Posterior cingulate gyrus (tissue), 11 donors: ENCODE measurements at regions not wholly inside any gene's neighbourhood (a gene's known extent, or its start where the extent isn't known, plus 50 kb on each side); places are given as distances from the start of the nearest gene placed in this dataset.

Experiments used
- DNase-seq, 10 donors: peaks; one replicate each; pipeline versions ENCODE4 v3.0.0 to v3.0.0-alpha.2; 2020 to 2021; ENCODE audit warnings: mixed read lengths in 3 of 10
- intact Hi-C: fragments of 100-400 bp; cut with DNase I; formaldehyde crosslinking; loops from one replicate; pipeline ENCODE4 v1.15.1; 2023

DNA sequence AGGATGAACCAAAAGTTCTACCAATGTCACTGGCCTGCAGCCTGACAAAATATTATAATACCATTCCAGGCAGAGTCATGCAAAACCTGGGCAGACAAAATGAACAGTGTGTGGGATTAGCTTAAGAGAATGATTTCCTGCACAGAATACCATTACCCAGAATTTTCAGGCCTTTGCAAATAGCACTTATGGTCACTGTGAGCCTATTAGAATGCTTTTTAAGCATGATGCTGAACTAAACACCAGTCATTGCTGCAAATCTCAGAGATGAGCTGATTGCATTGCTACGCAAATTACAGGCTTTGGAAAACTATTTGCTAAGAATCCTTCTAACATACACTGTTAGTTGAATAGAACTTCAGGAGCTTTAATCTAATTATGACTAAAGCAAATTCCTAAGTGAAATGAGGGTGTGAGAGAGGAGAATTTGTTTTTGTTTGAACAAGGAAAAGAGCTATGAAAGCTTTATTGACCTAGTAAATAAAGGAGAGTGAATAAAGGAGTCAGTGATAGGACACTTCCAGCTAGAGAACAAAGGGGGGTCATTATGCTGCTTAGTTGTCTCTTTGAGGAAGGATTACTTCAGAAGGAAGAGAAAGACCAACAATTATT, 398.8 kb downstream of the HS3ST3B1 start:
- no peak for DNase-seq
- intact Hi-C loops: no loop called here

- intact Hi-C loops: no loop called here
- no peak for DNase-seq
Observed at GRCh38 chr17:14693382-14693781, 392.5 kb downstream of the HS3ST3B1 start.

- intact Hi-C loops: no loop called here
- DNase-seq: no peak
Observed at GRCh38 chr17:14690704-14691103, 389.8 kb downstream of the HS3ST3B1 start.

- intact Hi-C loops: no loop called here
- no peak for DNase-seq
Observed at GRCh38 chr17:14688134-14688533, 387.3 kb downstream of the HS3ST3B1 start.

GRCh38 chr17:14672830-14673229, 371.9 kb downstream of the HS3ST3B1 start:
- no peak for DNase-seq

DNA sequence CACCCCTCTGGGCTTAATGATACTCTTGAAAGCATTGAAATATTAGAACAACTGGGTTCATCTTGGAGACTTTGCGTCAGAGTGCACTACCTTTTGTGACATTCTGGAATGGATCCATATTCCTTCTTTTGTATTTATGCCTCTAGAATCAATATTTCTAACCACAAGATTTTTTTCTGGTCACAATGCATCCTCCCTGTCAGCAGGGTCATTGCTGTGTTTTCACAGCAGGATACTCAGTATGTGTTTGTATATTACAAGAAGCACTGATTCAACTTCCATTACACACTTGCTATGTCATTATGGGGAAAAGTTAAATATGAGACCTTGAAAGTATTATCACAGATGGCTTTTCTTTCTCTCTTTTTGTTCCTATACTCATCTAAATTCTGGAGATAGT, 370.0 kb downstream of the HS3ST3B1 start:
- intact Hi-C loops: no loop called here
- no peak for DNase-seq

More at GRCh38 chr17:14672830-14673229, 371.9 kb downstream of the HS3ST3B1 start:
- intact Hi-C loops: no loop called here

DNA sequence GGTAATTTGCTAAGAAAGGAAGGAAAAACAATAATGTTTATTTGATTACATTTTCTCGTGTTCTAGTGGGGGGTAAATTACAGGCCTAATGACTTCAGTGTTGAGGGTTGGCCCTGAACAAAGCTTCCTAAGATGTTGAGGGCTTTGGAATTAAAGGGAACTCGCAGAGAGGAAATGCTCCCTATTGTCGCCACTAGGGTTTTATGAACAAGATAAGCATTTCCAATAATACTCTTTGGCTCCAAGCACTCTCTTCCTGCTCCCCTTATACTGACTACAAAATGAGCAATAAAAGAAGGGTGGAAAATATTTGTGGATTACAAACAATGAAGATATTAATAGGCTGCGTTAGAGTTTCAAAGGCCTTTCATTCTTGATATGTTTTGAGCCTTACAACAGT, 363.6 kb downstream of the HS3ST3B1 start:
- DNase-seq: no peak
- intact Hi-C loops: no loop called here

DNA sequence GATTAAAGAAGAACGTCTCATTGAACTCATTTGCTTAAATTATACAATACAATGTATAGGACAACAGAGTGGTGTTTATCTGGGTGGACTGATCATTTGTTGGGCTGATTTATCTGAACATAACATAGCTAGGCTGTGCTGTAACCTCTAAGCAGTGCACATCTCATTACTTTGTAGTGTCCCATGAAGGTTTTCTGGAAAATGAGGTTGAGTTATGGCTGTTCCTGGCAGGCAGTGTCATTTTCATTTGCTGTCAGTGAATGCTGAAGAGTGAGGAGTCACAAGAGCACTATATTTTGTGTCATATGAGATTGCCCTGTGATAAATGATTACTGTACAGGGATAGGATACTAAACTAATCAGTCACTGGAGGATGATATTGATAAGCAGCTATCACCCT, 340.2 kb downstream of the HS3ST3B1 start:
- intact Hi-C loops: no loop called here
- no peak for DNase-seq

- no peak for DNase-seq
- intact Hi-C loops: no loop called here
Observed at GRCh38 chr17:14637260-14637659, 336.4 kb downstream of the HS3ST3B1 start.

DNA sequence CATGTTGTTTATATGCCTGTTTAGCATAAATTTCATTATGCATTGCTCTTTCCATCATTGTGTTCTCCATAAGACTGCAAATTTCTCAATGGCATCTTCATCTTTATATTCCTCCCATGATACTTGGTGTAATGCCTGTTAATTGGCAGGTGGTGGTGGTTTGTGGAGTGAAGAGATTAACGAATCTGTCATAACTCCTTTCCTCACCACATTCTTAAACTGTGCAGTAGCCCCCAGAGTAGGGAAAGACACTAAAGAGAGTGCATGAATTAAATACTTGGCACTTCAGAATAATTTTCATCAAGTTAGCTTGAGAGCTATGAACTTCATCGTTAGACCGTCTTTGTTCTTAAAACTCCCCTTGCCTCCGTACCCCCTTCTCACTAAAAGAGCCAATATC, 329.7 kb downstream of the HS3ST3B1 start:
- no peak for DNase-seq
- intact Hi-C loops: no loop called here

- DNase-seq: no peak
- intact Hi-C loops: no loop called here
Observed at GRCh38 chr17:14630046-14630445, 329.2 kb downstream of the HS3ST3B1 start.

GRCh38 chr17:14622615-14623101, 321.8 kb downstream of the HS3ST3B1 start:
- intact Hi-C loops: no loop called here
- no peak for DNase-seq

DNA sequence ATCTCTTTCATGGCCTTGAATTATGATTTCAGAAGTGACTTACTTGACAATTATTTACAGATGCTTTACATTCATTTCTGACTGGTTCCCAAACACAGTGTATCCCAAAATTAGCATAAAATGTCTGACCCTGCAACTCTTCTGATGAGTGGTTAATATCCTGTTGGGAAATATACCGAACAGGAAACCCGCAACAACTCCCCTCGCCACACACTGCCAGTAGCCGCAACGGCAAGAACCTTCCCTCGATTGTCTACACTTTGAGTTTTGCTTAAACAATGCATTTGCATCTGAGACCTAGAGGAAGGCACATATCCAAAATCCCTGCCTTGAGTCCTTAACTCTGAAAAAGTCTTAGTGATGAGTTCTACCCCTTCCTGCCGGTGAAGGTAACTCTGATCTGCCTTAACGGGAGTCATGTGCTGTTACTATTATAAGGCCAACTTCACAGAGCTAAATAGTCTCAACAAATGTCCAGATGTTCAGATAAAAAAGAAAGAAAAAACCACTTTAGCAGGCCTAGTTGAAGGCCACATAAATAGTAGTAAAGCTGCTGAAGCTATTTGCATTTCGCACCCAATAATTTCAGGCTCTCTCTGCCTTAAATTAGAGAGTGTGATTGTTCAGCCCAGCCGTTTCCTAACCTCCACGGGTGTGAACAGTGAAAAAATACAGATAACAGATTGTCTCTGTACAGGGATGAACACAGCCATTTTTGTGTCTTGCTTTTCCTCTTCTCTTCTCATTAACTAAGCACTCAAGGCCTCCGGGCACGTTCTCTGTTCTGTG, 321.1 kb downstream of the HS3ST3B1 start:
- intact Hi-C loops: no loop called here
- DNase-seq: no peak

DNA sequence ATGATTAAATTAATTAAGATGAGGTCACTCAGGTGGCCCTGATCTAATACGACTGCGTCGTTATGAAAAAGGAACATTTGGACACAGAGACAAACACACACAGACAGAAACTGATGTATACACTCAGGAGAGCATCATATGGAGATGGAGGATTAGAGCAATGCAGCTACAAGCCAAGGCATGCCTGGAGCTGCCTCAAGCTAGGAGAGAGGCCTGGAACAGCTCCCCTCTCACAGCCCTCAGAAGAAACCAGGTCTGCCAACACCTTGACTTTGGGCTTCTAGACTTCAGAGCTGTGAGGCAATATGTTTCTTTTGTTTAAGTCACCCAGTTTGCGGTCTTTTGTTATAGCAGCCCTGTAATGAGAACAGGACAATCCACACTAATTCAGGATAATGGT, 318.9 kb downstream of the HS3ST3B1 start:
- no peak for DNase-seq
- intact Hi-C loops: no loop called here

DNA sequence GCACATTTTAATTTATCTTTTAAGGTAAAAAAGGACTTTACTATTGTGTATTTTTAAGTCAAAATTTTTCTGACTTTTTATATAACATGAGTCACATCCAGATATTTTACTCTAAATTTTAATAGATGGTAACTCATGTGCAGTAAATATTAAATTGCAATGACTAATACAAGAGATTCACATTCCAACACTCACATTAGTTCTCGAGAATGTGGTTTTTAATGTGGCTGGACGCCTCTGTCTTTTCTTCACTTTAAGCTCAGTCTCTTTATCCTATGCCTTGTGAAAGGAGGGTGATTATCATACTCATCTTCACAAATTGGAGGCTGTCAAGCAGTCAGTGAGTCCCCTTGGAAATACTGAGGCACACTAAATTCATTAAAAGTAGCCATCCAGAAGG, 315.6 kb downstream of the HS3ST3B1 start:
- intact Hi-C loops: no loop called here
- DNase-seq: no peak

DNA sequence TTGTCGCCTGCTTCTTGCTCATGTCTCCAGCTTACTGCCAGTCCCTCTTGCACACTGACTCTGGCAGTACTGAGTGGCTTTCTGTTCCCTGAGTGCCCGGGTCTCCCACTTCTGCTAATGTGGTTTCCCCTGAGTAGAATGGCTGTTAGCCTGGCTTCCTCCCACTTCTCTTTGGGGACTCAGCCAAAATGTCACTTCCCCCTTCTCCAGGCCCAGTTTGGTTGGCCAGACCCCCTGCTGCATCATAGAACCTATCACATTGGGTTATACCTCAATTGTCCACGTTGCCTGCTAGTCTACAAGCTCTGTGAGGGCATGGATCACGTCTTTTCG, 304.4 kb downstream of the HS3ST3B1 start:
- intact Hi-C loops: no loop called here
- DNase-seq: peak in 5 of 10 donors; percentile 6 to 80 (median 13)

- intact Hi-C loops: no loop called here
- DNase-seq: no peak
Observed at GRCh38 chr17:14604591-14605266, 303.8 kb downstream of the HS3ST3B1 start.

DNA sequence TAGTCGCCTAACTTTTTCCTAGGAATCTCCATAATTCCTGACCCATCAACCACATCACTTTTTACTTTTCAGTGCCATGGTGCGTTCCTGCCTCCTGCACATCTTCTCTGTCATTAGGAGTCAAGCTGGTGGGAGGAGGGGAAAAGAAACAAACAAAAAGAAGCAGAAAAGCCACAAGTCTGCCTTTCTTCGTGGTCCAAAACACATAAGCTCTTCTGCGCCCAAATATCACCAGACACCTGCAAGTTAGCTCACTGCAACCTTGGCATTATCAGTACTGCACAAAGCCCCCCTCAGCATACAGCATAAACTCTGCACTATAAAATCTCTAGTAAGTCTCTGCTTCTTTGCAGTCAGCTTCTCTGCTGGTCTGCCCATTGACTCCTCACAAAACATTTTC, 295.3 kb downstream of the HS3ST3B1 start:
- intact Hi-C loops: no loop called here
- DNase-seq: no peak

- DNase-seq: no peak
- intact Hi-C loops: no loop called here
Observed at GRCh38 chr17:14595656-14596055, 294.8 kb downstream of the HS3ST3B1 start.

DNA sequence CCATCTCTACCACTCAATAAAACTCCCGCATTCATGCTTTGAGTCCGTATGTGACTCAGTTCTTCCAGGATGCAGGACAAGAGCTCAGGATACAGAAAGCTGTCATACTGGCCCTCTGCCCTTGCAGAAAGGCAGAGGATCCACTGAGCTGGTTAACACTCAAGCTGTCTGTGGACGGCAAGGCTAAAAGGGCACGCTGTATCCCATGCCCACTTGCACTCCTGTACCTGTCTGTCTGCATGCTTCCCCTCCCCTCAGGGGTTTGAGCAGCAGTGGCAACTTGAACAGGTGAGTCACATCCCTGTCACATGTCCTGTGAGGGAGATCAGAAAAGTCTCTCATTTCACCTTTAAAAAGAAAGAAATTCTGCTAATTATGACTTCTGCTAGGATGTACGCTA, 293.8 kb downstream of the HS3ST3B1 start:
- no peak for DNase-seq

GRCh38 chr17:14593956-14594355, 293.1 kb downstream of the HS3ST3B1 start:
- DNase-seq: no peak
- intact Hi-C loops: no loop called here

More for the DNA sequence above, 293.8 kb downstream of the HS3ST3B1 start:
- intact Hi-C loops: no loop called here
